Endothelial cell (in vitro differentiated cells): ENCODE measurements at regions not wholly inside any gene's neighbourhood (a gene's known extent, or its start where the extent isn't known, plus 50 kb on each side); places are given as distances from the start of the nearest gene placed in this dataset.

Experiments
- DNase-seq: peaks from one replicate; pipeline ENCODE4 v3.0.0; 2021; ENCODE audit warnings: low spot score
- H3K27ac Mint-ChIP-seq: one replicate; pipeline ENCODE4 v1.8.0; 2021; ENCODE audit warnings: mixed read lengths, inconsistent platforms; ENCODE audit not compliant: unreplicated experiment
- H3K27me3 Mint-ChIP-seq: one replicate; pipeline ENCODE4 v1.8.0; 2021; ENCODE audit warnings: mild to moderate bottlenecking, moderate library complexity, mixed read lengths, inconsistent platforms; ENCODE audit not compliant: unreplicated experiment
- H3K36me3 Mint-ChIP-seq: one replicate; pipeline ENCODE4 v1.8.0; 2021; ENCODE audit warnings: mild to moderate bottlenecking, low read depth, mixed read lengths, inconsistent platforms; ENCODE audit not compliant: unreplicated experiment
- H3K4me1 Mint-ChIP-seq: one replicate; pipeline ENCODE4 v1.8.0; 2021; ENCODE audit warnings: mild to moderate bottlenecking, mixed read lengths, inconsistent platforms; ENCODE audit not compliant: unreplicated experiment
- H3K4me3 Mint-ChIP-seq: one replicate; pipeline ENCODE4 v1.8.0; 2021; ENCODE audit warnings: mild to moderate bottlenecking, mixed read lengths, inconsistent platforms; ENCODE audit not compliant: unreplicated experiment
- H3K9me3 Mint-ChIP-seq: one replicate; pipeline ENCODE4 v1.8.0; 2021; ENCODE audit warnings: mixed read lengths, inconsistent platforms; ENCODE audit not compliant: unreplicated experiment
- CTCF ChIP-seq: fragments of 200-600 bp; sonication (generic); IDR thresholded peaks from one replicate; pipeline ENCODE4 v1.5.0; 2021; ENCODE audit warnings: antibody characterized with exemption; ENCODE audit not compliant: unreplicated experiment

- Mint-ChIP-seq H3K4me1 (no peaks in the 10 kb centered on the region), H3K4me3 (no peak overlapping the region)
Observed at GRCh38 chr4:133741766-133742165, 459.8 kb downstream of the PABPC4L start.

GRCh38 chr4:133720001-133720400 is 481.6 kb downstream of the PABPC4L start:
- TF ChIP-seq CTCF: no peak
- no peak overlapping the region for H3K4me3 Mint-ChIP-seq
- no peaks in the 10 kb centered on the region for H3K36me3 Mint-ChIP-seq
- no peak overlapping the region for H3K27ac Mint-ChIP-seq
- H3K27me3 Mint-ChIP-seq: peaks cover 1% of the 10 kb centered on the region
- no peaks in the 10 kb centered on the region for H3K9me3 Mint-ChIP-seq
- no peak for DNase-seq
- H3K4me1 Mint-ChIP-seq: no peaks in the 10 kb centered on the region

More at GRCh38 chr4:133741766-133742165, 459.8 kb downstream of the PABPC4L start:
- Mint-ChIP-seq H3K9me3 (no peaks in the 10 kb centered on the region), H3K27ac (no peak overlapping the region), H3K27me3 (no peaks in the 10 kb centered on the region), H3K36me3 (no peaks in the 10 kb centered on the region)
- no peak for TF ChIP-seq CTCF
- no peak for DNase-seq

- no peaks in the 10 kb centered on the region for H3K4me1 Mint-ChIP-seq
- H3K27ac Mint-ChIP-seq: no peak overlapping the region
- H3K9me3 Mint-ChIP-seq: no peaks in the 10 kb centered on the region
- TF ChIP-seq CTCF: no peak
- H3K36me3 Mint-ChIP-seq: no peaks in the 10 kb centered on the region
- DNase-seq: no peak
- peaks cover 1% of the 10 kb centered on the region for H3K27me3 Mint-ChIP-seq
- H3K4me3 Mint-ChIP-seq: no peak overlapping the region
Observed at GRCh38 chr4:133719098-133719497, 482.5 kb downstream of the PABPC4L start.

GRCh38 chr4:133714211-133714610 is 487.4 kb downstream of the PABPC4L start:
- peaks cover 3% of the 10 kb centered on the region for H3K27me3 Mint-ChIP-seq
- no peaks in the 10 kb centered on the region for H3K9me3 Mint-ChIP-seq
- no peak for DNase-seq
- TF ChIP-seq CTCF: no peak
- no peaks in the 10 kb centered on the region for H3K4me1 Mint-ChIP-seq
- H3K27ac Mint-ChIP-seq: no peak overlapping the region
- H3K4me3 Mint-ChIP-seq: no peak overlapping the region
- no peaks in the 10 kb centered on the region for H3K36me3 Mint-ChIP-seq

- Mint-ChIP-seq H3K36me3 (no peaks in the 10 kb centered on the region), H3K4me3 (no peak overlapping the region), H3K27ac (no peak overlapping the region), H3K4me1 (no peaks in the 10 kb centered on the region), H3K9me3 (no peaks in the 10 kb centered on the region), H3K27me3 (peaks cover 3% of the 10 kb centered on the region)
- no peak for DNase-seq
- no peak for TF ChIP-seq CTCF
Observed at GRCh38 chr4:133713340-133713739, 488.2 kb downstream of the PABPC4L start.
